ENCODE measurements at regions not wholly inside any gene's neighbourhood (a gene's known extent, or its start where the extent isn't known, plus 50 kb on each side); places are given as distances from the start of the nearest gene placed in this dataset.

- TF ChIP-seq CBX8 (IDR thresholded peaks at IDR 0.05) (no peak), POLR2A (IDR thresholded peaks at IDR 0.05; ENCODE audit: low read length) (no peak), E2F6 (IDR thresholded peaks at IDR 0.05; ENCODE audit: borderline replicate concordance, low read depth) (no peak), NR3C1 (IDR thresholded peaks at IDR 0.05) (no peak), CTCF (IDR thresholded peaks at IDR 0.05) (no peak)
These were observed 2138.2 kb downstream of the PCDH7 start for GRCh38 chr4:32858361-32858760.
